ENCODE measurements at regions not wholly inside any gene's neighbourhood (a gene's known extent, or its start where the extent isn't known, plus 50 kb on each side); places are given as distances from the start of the nearest gene placed in this dataset.

GRCh38 chr5:98714710-98715288 lies 58.7 kb upstream of the RGMB start:
- TF ChIP-seq MAFK (IDR thresholded peaks at IDR 0.05; ENCODE audit: low read depth, low read length) (no peak), RAD21 (IDR thresholded peaks at IDR 0.05; ENCODE audit: low read length) (no peak), CTCF (conservative IDR thresholded peaks at IDR 0.05; ENCODE audit: low read depth, low read length) (no peak), FOS (IDR thresholded peaks at IDR 0.05; ENCODE audit: low read depth, low read length) (no peak), RFX5 (IDR thresholded peaks at IDR 0.05; ENCODE audit: low read depth, low read length) (no peak), USF2 (IDR thresholded peaks at IDR 0.05; ENCODE audit: low read depth, low read length) (no peak), BHLHE40 (IDR thresholded peaks at IDR 0.05; ENCODE audit: low read depth, low read length) (no peak), POLR2A (IDR thresholded peaks at IDR 0.05; ENCODE audit: low read depth, low read length) (no peak), MAZ (IDR thresholded peaks at IDR 0.05; ENCODE audit: borderline replicate concordance, low read depth, low read length) (no peak)
